Mesothelial cell of epicardium (in vitro differentiated cells): ENCODE measurements at regions not wholly inside any gene's neighbourhood (a gene's known extent, or its start where the extent isn't known, plus 50 kb on each side); places are given as distances from the start of the nearest gene placed in this dataset.
"Not testable (repeated sequence)": the region's sequence is repeated elsewhere in the genome, so short reads cannot be mapped to it uniquely, and the experiment has no call there.

Source experiments
- DNase-seq, 2 experiments: peaks; one replicate each; pipeline ENCODE4 v3.0.0; 2021; ENCODE audit warnings: low spot score in 2 of 2; ENCODE audit not compliant: unreplicated experiment in 2 of 2
- H3K27ac Mint-ChIP-seq: 2 replicates; pipeline ENCODE4 v1.8.0; 2021; ENCODE audit warnings: mixed read lengths
- H3K27me3 Mint-ChIP-seq: 2 replicates; pipeline ENCODE4 v1.8.0; 2021; ENCODE audit warnings: low read depth, mixed read lengths
- H3K36me3 Mint-ChIP-seq: 2 replicates; pipeline ENCODE4 v1.8.0; 2021; ENCODE audit warnings: mixed read lengths
- H3K4me1 Mint-ChIP-seq: 2 replicates; pipeline ENCODE4 v1.8.0; 2021; ENCODE audit warnings: mixed read lengths
- H3K4me3 Mint-ChIP-seq: 2 replicates; pipeline ENCODE4 v1.8.0; 2021; ENCODE audit warnings: mild to moderate bottlenecking, moderate library complexity, mixed read lengths
- H3K9me3 Mint-ChIP-seq: 2 replicates; pipeline ENCODE4 v1.8.0; 2021; ENCODE audit warnings: mixed read lengths

DNA sequence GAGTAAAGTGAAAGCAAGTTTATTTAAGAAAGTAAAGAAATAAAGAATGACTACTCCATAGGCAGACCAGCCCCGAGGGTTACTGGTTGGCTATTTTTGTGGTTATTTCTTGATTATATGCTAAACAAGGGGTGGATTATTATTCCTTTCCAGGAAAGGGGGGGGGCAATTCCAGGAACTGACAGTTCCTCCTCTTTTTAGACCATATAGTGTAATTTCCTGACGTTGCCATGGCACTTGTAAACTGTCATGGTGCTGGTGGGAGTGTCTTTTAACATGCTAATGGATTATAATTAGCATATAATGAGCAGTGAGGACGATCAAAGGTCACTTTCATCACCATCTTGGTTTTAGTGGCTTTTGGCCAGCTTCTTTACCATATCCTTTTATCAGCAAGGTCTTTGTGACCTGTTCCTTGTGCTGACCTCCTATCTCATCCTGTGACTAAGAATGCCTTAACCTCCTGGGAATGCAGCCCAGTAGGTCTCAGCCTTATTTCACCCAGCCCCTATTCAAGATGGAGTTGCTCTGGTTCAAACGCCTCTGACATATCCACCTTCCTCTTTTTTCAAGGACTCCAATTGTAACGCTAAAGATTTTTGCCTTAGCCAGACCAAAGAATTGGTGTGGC is 104.1 kb downstream of the FAM72C start:
- H3K27me3 Mint-ChIP-seq, H3K4me1 Mint-ChIP-seq, H3K36me3 Mint-ChIP-seq, H3K9me3 Mint-ChIP-seq, H3K27ac Mint-ChIP-seq, H3K4me3 Mint-ChIP-seq, DNase-seq: not testable (repeated sequence)

DNA sequence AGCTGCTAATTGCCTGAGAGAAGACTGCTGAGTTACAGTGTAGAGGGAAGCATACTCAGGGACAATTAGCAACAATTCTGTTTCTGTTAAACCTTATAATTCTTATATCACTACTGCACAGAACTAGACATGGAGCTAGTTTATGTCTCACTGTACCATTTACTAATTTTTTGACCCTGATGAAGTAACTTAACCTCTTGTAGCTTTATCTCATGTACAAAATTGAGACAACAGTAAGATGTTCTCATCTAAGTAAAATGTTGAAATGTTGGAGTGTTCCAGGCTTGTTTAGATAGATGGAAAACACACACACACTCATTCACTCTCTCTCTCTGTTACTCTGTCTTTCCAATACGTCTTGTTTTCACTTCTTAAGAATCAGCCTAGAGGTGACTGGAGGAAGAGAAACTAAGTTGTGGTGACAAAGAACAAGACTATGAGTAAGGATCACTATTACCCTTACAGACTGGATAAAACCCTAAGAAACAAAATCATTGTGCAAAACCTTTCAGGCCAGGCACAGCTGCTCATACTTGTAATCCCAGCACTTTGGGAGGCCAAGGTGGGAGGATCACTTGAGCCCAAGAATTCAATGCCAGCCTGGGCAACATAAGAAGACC is 107.8 kb downstream of the FAM72C start:
- H3K4me1 Mint-ChIP-seq, H3K4me3 Mint-ChIP-seq, DNase-seq, H3K9me3 Mint-ChIP-seq, H3K36me3 Mint-ChIP-seq, H3K27ac Mint-ChIP-seq, H3K27me3 Mint-ChIP-seq: not testable (repeated sequence)

DNA sequence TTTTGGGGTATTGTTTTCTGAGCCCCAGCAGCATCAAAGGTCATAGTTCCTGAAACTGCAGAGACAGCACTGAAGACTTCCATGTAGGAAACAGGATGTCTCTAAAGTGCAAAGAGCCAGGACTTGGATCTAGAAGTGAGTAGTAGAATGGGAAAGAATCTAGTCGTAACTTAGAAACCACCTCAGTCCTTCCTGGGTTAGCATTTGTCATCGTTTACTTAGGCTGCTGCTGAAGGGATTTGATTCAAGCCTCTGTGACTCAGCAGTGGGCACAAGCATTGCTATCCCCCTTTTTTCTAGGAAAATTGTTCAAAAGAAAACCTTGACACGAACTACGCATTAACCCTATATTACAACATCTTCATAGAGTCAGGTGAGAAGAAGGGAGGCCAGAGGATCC is 109.1 kb downstream of the FAM72C start:
- not testable (repeated sequence) for H3K9me3 Mint-ChIP-seq, H3K36me3 Mint-ChIP-seq, H3K27me3 Mint-ChIP-seq, H3K4me1 Mint-ChIP-seq, H3K4me3 Mint-ChIP-seq, DNase-seq, H3K27ac Mint-ChIP-seq

DNA sequence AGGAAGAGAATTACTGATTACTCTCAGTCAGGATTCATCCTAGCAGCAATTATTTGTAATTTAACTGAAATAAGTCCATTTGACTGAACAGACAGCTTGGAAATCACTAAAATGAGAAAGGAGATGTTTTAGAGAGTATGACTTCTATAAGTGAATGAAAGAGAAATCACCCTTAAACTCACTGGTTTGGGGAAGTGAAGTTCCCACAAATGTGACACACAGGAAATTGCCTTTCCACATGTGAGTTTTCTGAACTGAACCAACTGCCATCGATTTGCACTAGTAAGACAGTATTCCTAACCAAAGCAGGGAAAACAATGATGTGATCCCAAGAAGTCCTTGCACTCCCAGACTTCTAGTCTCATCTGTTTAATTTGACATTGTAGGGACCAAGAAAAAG is 110.5 kb downstream of the FAM72C start:
- H3K4me1 Mint-ChIP-seq, H3K27ac Mint-ChIP-seq, H3K4me3 Mint-ChIP-seq, H3K36me3 Mint-ChIP-seq, H3K9me3 Mint-ChIP-seq, H3K27me3 Mint-ChIP-seq, DNase-seq: not testable (repeated sequence)

DNA sequence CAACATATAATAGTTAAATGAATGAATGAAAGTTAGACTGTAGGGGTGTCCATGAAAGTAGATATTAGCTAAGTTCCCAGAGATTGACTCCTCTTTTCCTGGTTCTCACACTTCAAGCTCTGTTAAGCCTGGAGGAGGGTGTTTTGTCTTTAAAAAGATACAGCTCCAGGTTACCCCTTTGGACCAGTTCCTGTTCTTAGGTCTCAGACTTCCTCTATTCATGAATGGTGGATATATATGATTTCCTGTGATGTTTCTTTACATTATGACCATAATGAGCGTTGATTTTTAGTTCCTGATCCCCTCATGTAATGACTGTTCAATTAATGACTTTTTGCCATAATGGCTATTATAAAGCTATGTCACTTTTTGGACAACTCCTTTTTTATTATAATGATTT is 115.9 kb downstream of the FAM72C start:
- H3K27ac Mint-ChIP-seq, H3K9me3 Mint-ChIP-seq, H3K36me3 Mint-ChIP-seq, H3K4me1 Mint-ChIP-seq, DNase-seq, H3K27me3 Mint-ChIP-seq, H3K4me3 Mint-ChIP-seq: not testable (repeated sequence)

DNA sequence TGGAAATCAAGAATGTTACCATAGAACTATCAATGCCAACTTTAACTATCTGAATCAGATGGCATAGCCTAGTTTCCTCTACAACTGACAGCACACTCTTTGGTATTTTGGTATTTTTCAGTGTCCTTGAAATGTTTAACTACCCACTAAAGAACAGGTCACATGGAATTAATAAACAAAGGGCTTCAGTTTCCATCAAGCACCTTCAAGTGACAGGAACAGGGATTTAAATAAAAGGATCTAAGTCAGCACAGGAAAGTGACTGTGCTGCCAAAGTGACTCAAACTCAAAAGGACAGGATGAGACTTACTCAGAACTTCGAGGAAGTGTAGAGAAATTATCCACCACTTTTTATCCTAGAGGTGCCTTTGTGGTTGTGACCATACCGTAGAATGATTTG is 117.7 kb downstream of the FAM72C start:
- H3K4me1 Mint-ChIP-seq, H3K27ac Mint-ChIP-seq, DNase-seq, H3K27me3 Mint-ChIP-seq, H3K36me3 Mint-ChIP-seq, H3K4me3 Mint-ChIP-seq, H3K9me3 Mint-ChIP-seq: not testable (repeated sequence)

DNA sequence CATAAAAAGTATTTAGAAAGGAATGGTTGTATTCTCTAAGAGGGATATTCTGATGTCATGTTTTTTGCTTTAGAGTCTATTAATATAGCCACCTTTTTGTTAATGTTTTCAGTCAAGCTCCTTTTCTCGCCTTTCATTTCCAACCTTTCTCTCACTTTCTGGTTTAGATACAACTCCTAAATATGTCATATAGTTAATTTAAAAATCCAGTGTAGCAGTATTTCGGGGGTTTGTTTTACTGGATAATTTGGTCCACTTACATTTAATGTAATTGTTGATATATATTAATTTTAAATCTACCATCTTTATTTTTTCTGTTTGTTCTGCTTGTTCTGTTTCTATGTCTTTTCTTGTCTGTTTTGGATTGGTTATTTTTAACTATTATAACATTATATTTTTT is 121.1 kb downstream of the FAM72C start:
- not testable (repeated sequence) for H3K27me3 Mint-ChIP-seq, DNase-seq, H3K4me3 Mint-ChIP-seq, H3K9me3 Mint-ChIP-seq, H3K27ac Mint-ChIP-seq, H3K36me3 Mint-ChIP-seq, H3K4me1 Mint-ChIP-seq

DNA sequence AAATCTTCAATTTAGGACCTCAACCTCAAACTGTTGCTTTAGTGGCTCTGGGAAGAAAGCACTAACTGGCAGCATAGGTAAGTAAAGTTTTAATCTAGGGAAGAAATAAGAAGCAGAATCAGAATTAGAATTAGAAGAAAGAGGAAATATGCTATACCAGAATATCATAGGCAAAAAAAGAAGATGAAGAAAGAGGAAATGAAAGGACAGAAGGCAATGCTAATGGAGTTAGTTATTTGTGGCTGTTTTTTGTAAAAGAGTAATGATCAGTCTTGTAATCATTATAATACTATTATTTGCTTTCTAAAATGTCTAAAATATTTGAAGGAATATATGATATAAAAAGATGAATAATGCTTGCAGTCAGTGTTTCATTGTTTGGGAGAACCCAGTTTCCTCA is 122.9 kb downstream of the FAM72C start:
- H3K9me3 Mint-ChIP-seq, H3K27ac Mint-ChIP-seq, DNase-seq, H3K36me3 Mint-ChIP-seq, H3K27me3 Mint-ChIP-seq, H3K4me1 Mint-ChIP-seq, H3K4me3 Mint-ChIP-seq: not testable (repeated sequence)

DNA sequence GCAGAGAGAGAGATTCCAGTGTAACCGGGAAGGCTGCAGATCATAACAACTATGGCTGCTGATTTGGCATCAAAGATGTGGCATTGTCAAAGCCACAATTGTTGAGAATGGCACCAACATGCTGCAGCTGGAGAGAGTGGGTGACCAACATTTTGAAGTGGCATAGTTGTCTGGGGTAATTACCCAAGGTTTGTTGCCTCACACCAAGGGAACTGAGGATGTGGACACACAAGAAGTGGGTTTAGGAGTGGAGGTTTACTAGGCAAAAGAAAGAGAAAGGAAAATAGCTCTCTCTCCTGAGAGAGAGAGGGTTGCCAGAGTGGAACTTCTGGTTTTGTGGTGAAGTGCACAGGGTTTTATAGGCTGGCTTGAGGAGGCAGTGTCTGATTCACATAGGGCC is 126.6 kb downstream of the FAM72C start:
- H3K4me1 Mint-ChIP-seq, H3K4me3 Mint-ChIP-seq, DNase-seq, H3K27me3 Mint-ChIP-seq, H3K27ac Mint-ChIP-seq, H3K9me3 Mint-ChIP-seq, H3K36me3 Mint-ChIP-seq: not testable (repeated sequence)

DNA sequence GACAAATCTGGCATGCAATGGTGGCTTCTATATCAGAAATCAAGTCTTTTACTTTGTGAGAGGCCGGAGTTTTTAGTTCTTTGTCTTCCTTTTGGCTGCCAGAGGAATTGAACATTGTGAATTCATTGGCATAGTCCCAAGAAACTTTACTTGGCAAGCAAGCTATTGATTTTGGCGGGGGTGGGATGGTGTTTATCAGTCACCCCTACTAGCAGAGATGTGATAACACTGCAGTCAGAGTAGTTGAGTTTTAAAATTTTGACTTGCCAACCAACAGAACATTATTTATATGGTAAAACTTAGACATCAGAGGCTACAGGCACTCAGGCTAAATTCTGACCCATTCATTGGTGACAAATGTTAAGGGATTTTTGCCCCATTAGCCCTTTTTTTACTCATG is 129.7 kb downstream of the FAM72C start:
- not testable (repeated sequence) for H3K4me1 Mint-ChIP-seq, H3K27ac Mint-ChIP-seq, H3K36me3 Mint-ChIP-seq, DNase-seq, H3K4me3 Mint-ChIP-seq, H3K9me3 Mint-ChIP-seq
- peaks cover 27% of the 10 kb centered on the region for H3K27me3 Mint-ChIP-seq

DNA sequence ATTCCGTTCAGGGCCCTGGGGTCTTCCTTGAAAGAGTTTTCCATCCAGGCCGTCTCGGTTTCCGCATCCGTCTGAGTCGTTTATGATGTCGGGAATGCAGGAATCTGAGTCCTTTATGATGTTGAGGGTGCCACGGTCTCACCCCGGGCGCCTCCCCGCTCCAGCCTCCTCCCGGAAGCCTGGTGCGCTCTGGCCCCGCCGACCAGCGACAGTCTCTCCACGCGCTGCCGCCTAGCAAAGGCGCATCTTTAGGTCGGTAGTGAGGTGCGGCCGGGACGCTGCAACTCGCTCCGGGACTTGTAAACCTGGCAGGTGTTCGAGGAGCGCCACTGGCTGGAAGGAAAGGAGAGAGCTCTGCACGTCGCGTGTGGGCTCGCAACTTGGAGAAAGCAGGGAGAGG is 132.6 kb downstream of the FAM72C start:
- H3K36me3 Mint-ChIP-seq, H3K27ac Mint-ChIP-seq, H3K9me3 Mint-ChIP-seq, H3K4me1 Mint-ChIP-seq, H3K4me3 Mint-ChIP-seq, DNase-seq: not testable (repeated sequence)
- peaks cover 29% of the 10 kb centered on the region for H3K27me3 Mint-ChIP-seq

DNA sequence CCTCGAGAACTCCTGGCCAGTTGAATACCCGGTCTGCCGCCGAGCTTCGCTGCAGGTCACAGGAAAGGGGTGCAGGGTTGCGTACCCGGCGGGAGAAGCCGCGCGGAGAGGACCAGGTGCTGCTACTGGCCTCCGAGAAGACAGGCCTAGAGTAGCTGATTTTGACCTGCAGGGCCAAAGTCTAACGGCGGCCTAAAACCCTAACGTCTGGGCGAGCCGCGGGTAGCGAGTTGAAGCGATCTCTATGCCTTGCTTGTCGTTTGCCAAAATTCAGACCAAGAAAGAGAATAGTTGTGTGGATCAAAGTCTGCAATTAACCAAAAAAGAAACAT is 133.2 kb downstream of the FAM72C start:
- DNase-seq, H3K4me3 Mint-ChIP-seq, H3K9me3 Mint-ChIP-seq, H3K36me3 Mint-ChIP-seq, H3K4me1 Mint-ChIP-seq, H3K27ac Mint-ChIP-seq: not testable (repeated sequence)
- H3K27me3 Mint-ChIP-seq, result peaks cover 29% of the 10 kb centered on the region

DNA sequence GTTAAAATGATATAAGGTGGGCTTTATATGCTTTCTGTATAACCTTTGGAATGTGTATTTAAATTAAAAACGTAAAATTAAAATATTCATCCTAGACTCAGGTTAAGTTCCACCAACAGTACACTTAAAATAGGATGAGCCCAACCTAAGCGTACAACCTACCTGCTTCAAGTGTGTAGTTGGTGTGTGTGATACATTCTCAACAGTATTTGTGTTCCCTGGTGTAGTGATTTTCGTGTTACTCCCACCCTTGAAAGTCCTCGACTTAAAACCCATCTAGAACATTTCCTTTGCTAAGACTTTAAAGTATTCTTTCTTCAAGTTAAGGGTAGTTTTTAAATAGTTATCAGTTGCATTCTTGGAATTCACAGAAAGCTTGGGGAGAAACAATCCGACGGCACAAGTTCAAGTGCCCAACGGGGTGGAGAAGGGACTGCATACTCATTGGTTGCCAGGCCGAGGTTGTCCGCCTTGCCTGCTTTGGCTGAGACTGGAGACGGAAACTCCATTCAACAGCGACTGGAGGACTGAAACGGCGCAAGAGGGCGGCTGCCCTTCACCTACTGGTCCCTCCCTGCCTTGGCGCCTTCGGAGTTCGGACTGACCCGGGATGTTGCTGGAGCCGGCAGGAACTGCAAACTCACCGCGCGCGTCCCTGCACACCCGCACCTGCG is 133.7 kb downstream of the FAM72C start:
- H3K9me3 Mint-ChIP-seq, H3K4me3 Mint-ChIP-seq, DNase-seq: not testable (repeated sequence)

DNA sequence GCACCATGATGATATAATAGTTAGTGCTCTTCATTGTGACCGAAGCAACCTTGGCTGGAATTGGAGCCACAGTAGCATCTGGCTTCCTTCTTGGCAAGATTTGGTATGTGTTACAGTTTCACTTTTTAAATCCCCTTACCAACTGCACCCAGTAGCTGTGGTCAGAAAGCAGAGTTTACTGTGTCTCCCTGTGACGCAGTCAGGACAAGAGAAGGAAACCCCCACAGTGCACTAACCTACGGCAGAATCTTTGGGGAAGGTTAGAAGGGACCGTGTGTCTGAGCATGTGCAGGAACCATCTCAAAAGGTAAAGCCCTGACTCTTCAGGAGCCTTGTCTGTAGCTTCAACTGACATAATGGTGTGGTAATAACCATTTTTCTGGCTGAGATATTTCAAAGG is 138.4 kb downstream of the FAM72C start:
- H3K36me3 Mint-ChIP-seq, H3K9me3 Mint-ChIP-seq, H3K4me3 Mint-ChIP-seq, DNase-seq, H3K4me1 Mint-ChIP-seq, H3K27ac Mint-ChIP-seq: not testable (repeated sequence)
- peaks cover 14% of the 10 kb centered on the region for H3K27me3 Mint-ChIP-seq

More for the DNA sequence above, 133.7 kb downstream of the FAM72C start:
- H3K4me1 Mint-ChIP-seq, H3K36me3 Mint-ChIP-seq, H3K27ac Mint-ChIP-seq: not testable (repeated sequence)
- H3K27me3 Mint-ChIP-seq, result peaks cover 29% of the 10 kb centered on the region

DNA sequence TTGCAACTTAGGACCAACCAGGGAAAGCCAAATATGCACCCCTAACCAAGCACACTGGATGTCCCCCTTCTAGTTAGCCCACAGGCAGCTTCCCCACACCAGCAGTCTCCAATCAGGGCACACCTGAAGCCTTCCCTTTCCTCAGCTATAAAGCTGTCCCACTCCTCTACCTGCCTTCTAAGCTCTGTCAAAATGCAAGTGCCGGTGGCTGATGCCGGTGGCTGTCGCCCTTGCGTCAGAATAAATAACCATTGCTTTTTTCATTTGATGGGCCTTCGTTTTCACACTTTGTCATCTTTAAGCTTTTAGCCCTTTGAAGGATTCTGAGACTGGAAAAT is 139.4 kb downstream of the FAM72C start:
- not testable (repeated sequence) for H3K36me3 Mint-ChIP-seq, DNase-seq, H3K4me1 Mint-ChIP-seq, H3K9me3 Mint-ChIP-seq, H3K4me3 Mint-ChIP-seq, H3K27me3 Mint-ChIP-seq, H3K27ac Mint-ChIP-seq
